Limb (tissue), 2 donors: ENCODE measurements at regions not wholly inside any gene's neighbourhood (a gene's known extent, or its start where the extent isn't known, plus 50 kb on each side); places are given as distances from the start of the nearest gene placed in this dataset.

ENCODE experiments used
- DNase-seq, 2 donors: peaks; one replicate each; pipeline ENCODE4 v3.0.0-alpha.2; 2016; ENCODE audit errors: extremely low spot score in 2 of 2

DNA sequence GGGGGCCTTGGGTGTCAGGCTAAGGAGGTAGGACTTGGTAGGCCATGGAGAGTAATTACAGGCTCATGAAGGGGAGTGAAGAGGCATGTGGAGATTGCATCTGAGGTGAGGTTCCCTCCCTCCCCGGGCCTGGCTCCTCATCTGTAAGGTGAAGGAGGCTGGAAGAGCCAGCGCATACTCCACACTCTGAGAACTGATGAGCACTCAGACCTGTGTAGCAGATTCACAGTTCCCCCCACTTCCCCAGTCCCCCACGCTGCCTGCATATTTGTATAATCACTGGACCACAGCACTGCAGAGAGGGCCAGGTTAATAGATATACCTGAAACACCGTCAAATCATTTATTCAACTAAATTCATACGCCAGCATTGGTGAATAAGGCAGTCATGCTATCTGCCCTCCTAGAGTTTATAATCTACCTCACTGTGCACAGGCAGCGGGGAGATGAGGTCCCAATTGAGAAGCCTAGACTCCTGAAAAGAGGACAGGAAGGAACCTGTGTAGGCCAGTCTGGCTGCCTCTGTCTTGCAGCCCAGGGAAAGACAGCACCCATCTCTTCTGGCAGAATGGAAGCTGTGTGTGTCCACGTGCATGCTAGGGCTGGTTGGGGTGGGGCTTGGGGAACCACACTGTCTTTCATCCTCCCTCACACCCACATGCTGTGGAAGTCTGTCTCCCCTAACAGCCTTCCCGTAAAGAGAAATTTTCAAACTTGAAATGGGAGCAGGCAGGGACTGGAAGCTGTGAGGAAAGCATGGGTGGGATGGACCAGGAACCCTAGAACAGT lies 110.6 kb upstream of the ATP1A1 start:
- DNase-seq: no peak

DNA sequence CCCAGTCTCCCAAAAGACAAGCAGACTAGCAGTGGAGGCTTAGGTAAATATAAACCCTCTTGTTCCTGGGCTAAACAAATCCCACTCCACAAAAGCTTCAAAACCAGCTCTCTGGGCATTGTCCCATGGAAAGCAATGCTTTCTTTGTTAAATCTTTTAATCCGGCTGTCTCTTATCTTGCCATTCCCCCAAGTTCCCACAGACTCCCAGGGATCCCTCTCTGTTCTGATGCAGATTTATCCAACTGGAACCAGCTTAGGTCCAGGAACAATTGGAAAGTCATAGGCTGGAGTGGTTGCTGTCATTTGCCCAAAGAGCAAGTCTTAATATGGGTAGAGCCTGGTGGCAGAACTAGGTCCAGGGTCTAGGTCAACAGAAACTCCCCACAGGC lies 110.1 kb upstream of the ATP1A1 start:
- no peak for DNase-seq

DNA sequence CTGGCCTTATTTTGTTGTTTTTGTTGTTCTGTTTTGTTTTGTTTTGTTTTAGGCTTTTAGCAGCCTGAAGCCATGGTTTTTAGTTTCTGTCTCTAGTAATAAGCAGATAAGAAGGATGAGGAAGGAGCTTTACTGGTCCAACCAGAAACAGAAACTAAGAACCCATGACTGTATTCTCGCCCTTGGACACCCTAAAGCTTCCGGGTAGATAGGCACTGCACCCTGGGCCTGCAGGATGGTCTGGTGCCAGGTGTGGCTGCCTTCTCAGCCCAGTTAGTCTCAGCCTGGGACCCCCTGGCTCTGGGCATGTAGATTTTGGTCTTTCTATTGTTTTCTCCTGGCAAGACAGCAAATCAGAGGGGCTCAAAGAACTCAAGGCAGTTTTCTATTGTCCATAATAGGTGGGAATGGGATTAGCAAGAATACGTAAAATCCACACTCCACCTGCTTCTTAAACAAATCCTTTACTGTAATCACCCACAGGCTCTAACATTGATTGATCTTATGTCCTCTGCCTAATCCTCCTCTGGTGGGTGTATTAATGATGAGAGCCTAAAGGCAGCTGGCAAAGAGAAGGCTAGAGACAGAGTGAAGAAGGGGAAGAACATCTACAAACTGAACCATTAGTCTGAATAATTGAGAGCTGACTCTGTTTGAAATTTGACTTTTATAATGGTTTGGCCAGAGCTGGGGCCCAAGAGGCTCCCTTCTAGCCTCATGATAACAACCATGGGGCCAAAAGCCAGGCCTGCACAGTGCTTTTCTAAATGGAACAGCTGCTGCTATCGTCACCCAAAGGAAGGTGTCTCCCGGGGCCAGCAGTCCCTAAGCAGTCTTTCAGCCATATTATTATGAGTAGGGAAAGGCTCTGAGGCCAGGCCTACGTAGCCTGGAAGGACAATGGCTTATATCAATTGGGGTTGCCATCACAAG lies 106.8 kb upstream of the ATP1A1 start:
- DNase-seq: no peak

DNA sequence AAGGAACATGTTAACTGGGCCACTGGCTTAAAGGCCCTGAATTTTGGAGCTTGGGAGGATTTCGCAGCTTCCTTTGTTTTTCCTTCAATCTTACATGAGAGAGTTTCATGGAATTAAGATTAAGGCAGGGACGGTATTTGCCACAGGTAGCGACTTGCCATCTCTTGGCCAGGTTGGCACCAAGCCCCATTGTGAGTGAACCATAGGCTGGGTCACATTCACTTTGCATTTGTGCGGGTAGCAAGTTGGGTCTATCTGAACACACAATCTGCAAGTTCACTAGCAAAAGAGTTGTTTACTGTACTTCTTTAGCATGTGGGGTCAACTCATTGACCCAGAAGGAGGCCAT lies 106.2 kb upstream of the ATP1A1 start:
- no peak for DNase-seq

DNA sequence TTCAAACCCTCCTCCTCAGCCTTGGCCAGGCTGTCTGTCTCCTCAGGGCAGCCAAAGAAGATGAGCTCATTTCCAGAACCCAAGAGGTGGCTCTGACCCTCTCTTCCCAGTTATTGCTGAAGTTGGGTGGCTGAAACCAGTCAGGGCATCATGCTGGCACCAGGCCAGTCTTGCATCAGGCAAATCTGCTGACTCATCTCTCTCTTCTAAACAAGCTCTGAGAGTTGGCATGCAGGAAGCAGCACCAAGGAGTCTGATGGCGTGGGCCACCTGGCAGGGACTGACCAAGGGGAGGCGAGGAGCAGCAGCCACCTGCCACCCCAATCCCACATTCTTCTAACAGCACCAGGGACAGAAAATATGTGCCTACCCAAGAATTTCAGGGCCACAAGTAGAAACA lies 104.8 kb upstream of the ATP1A1 start:
- DNase-seq: no peak

DNA sequence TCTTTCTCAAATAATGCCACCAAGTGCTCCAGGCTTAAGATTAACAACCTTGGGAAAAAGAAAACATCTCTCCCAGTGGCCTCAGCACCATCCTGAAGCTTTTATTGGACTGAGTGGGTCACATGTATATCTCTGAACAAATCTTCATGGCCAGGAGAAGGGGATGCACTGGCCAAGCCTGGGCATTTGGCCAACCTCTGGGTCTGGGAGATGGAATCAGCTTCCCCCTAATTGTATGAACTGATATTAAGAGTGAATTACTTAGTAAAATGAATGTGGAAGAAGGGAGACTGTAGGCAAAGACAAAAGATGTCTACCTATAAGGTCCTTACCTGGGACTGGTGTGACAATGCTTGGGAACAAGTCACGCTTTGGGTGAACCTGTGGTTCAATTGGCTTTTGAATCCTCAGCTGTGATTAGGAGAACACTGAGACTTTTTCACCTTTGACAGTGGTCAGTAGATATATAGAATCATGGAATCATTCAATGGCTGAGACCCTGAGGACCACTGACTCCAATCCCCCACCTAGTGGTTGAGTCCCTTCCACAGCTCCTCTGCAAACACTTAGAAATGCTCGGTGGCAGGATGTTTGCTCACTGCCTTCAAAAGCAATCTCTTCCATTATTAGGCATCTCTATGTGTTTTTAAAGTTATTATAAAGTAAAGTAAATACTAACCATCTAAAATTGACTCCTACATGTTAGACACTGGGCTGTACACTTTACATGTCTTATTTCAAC lies 102.6 kb upstream of the ATP1A1 start:
- DNase-seq: no peak

DNA sequence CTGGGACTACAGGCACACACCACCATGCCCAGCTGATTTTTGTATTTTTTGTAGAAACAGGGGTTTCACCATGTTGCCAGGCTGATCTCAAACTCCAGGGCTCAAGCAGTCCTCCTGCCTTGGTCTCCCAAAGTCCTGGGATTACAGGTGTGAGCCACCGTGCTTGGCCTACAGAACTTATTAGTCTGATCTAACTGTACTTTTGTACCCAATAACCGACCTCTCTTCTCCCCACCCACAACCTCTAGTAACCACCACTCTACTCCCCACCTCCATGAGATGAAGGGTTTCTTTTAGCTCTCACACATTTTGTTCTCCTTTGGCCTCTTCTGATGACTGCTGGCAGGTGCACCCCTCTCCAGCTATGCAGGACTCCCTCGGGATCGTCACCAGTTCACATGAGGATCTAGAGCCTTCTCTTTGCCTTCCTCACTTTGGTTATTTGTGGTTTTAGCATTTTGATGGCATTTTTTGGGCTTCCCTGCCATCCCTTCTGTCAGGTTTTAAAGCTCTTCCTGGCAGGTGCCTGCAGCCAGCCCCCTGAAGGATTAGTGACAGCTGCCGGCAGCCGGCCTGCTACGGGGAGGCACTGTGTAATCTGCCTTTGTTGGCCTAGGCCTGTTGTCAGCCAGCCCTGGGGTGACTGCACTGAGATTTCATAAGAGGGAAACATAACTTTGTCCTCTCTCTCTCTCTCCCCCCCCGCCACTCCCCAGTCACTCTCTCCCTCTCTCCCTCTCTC lies 99.8 kb upstream of the ATP1A1 start:
- DNase-seq: peak in 1 of 2 donors; percentile 50

DNA sequence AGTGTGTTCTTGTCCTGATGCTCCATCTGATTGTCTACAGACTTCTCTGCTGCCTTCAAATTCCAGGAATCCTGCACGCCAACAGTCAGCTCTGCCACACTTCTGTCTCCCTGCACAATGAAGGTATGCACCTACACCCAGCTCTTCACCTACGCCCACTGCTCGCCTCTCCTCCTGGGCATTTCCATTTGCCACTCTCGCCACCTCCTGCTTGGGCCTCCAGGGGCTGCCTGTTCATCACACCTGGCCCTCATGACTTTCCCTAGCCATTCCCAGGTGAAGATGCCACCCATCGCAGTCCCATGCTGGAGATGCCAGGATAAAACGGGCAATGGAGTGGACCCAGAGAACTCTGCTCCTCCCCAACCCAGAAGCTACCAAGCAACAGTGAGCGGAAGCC lies 96.5 kb upstream of the ATP1A1 start:
- no peak for DNase-seq

DNA sequence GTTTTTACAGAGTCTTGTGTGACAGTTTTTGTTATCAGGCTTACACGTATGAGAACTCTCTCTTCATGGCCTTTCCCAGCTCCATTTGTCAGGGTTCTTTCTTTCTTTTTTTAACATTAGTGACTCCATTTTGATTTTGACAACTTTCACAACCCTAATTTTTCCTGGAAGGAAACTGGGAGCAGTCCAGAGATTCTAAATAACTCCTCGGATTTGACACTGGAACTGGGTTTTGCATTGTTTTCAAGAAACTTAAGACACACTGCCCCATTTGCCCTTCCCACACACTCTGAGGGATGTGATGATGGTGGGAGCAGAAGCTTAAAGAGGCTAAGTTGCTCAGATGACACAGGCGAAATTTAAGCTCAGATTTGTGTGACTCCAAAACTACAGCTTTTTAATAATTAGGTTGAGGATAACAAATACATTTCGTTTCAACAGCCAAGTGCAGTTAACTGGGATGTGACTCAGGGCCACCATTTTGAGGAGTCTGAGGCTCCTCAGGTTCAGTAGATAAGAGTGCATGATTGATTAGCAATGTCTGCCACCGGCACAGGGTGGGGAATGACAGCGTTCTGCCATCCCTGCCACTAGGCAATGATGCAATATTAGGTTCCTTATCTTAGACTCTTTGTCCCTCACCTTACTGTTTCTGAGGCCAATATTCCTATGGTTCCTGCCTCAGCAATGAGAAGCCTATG lies 95.1 kb upstream of the ATP1A1 start:
- DNase-seq: no peak

DNA sequence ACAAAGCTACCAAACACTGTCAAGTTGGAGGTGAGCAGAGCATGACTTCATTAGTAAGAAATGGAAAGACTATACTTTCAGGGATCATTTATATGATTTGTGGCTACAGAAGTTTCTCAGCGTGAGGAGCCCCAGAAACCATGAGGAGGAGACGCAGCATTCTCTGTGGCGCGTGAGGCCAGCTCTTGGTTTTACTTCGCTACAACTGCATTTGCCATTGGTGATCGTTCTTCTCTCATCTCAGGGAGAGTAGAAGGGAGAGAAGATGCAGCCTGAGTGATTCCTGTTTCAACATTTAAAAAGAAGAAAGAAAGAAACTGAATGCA lies 94.5 kb upstream of the ATP1A1 start:
- DNase-seq: no peak

DNA sequence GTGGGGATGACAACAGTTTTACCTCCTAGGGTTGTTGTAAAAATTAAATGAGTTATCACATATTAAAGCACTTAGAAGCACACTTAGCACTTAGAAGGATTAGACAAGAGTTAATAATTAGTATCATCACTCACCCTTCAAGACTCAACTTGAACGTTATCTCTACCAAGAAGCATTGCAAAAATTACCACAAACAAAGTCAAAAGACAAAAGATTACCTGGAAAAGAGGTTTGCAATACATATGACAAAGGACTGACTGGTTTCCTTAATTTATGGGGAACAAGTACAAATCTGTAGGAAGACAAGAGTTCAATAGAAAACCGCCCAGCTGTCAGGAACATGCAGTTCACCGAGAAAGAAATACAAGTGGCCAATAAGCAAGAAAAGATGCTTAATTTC lies 93.3 kb upstream of the ATP1A1 start:
- DNase-seq: no peak

DNA sequence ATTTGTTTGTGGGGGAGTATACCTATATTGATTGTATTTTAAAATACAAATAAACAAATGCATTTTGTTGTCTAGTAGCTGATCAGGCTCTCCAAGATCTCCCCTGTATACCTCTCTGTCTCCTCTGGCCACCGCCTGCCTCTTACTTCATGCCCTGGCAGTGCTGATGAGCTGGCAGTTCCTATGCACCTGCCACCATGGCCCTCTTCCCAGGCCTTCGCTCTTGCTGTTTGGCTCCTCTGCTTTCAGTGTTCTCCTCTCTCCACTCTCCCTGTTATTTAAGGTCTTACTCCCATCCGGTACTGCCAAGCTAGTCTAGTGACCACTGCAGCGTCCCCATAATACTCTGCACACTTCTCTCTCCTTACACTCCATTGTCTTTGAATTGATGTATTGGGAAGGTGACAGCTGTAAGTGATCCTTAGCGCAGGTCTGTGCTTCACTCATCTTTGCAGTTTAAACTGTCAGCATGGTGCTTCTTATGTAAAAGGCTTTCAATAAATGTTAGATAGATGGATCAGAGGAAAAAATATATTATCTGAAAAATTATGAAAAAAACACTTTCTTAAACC lies 88.1 kb upstream of the ATP1A1 start:
- DNase-seq: no peak

DNA sequence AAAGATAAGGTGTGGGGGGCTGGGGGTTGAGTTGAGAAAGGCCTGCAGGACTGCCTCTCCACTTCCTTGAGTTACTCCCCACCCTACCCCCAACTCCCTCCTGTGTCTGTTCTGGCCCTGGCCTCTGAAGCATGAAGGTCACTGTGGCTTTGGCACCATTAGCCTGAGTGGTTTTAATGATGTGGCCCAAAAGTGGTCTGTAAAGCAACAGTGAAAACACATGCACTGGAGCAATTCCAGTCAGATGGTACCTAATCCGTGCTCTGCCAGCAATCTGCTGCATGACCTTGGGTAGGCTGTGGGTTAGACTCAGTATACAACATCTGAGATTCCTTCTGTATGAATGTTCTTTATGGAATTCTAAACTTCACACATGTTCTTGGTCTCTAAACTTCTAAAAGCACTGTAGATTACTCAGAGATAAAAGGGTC lies 86.5 kb upstream of the ATP1A1 start:
- DNase-seq: no peak

DNA sequence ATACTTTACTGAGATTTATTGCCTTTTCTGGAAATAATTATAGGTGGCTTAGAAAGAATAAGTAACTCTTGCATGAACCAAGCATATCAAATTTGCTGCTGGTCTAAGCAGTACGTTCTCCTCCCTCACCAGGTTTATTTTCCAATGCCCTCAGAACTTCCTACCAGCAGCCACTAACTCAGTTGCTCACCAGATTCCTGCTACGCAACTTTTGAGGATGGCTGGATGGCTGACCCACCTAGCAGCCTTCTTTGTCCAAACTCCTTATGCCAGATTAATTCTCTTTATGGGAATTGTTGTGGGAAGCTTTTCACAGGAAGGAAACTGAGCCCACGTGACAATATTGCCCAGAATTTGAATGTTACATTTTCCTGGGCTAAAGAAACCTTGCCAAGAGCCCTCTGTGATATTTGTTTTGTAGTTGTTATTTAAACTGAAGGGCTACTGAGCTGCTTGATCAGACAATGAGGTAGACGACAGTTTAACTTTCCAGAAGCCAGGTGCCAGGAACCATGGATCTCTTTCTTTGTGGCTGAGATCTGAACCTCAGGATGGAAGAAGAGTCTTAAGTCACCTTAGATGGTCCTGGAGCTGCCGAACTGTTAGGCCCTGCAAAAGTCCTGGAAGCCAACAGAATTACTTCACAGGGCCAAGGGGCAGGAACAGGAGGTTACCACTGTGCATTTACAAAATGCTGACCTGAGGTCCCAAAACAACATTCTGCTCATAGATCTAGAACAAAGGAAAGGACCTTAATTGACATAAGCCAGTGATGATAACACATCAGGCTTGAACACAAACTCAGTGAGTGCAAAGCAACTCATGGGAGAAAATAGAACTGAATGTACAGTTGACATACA lies 85.5 kb upstream of the ATP1A1 start:
- DNase-seq: no peak

DNA sequence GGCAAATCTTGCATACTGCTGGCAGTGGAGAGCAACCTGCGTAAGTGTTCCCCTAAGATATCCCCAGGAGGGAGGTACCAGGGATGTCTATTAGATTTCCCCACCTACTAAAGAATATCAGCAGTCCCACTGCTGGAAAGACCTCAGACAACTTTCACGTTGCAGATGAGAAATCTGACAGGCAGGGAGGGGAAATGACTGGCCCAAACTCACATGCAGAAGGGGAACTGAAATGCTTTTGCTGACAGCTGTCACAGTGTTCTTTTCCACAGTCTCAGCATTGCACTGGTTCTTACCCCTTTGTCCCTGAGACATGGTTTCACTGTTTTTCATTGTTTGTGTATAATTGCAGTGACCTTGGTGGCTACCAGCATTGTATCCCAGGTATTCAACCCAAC lies 84.8 kb upstream of the ATP1A1 start:
- no peak for DNase-seq

DNA sequence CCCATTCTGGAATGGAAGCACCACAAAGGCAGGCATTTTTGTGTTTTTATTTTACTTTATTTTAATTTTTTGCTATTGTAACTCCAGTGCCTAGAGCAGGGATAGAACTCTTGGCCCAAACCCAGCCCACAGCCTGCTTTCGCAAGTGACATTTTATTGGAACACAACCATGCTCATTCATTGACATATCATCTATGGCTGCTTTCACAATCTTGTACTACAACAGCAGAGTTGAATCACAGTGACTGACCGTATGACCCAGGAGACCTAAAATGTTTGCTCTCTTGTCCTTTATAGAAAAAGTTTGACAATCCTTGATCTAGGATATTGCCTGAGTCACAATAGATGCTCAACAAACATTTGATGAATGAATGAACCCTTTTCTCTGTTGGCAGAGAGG lies 83.9 kb upstream of the ATP1A1 start:
- no peak for DNase-seq

DNA sequence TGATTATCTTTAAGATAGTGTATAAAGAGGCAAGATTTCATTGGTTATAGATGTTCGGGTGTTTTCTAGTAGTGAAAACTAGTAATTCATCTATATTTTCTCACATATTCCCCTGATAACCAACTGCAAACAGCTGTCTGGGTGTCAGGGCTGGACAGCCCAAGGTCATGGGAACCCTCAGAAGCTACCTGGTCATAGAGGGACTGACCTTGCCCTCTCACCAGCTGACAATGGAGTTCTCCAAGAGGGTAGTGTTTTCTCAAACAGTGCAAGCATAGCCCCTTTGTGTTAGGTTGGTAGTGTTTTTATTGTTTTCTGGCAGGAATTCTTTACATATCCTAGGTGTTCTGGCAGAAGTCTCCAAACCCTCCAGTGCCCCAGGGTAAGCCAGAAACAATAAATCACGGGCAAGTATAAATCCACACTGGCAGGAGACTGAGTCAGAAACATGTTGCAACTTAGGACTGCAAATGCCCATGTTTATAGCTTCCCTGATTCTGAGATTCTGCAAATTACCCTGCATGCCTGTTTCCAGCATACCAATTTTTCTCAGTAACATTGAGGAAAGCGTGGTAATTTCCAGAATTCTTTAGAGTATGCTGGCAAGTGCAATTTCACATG lies 82.8 kb upstream of the ATP1A1 start:
- DNase-seq: no peak

DNA sequence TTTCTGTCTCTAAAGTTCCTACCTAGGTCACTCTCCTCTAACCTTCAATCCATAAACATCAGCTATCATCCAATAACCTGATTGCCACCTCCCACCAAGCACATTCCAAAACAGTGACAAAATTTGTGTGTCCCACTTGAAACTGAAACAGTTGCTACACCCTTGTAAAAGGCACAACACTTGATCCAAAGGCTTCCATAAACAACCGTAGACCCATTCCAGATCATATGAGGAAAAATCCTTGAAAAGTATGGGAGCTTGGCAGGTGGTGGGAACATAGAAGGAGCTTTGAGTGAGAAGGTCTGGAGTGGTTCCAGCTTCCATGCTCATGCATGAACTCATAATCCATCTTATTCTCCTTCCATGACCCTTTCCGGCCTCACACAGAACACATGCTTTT lies 82.0 kb upstream of the ATP1A1 start:
- DNase-seq: no peak
